NOMO-1 treated with dmso at 0.1 percent for 144 hours (cell line): ENCODE measurements at regions not wholly inside any gene's neighbourhood (a gene's known extent, or its start where the extent isn't known, plus 50 kb on each side); places are given as distances from the start of the nearest gene placed in this dataset.

Experiments
- DNase-seq: peaks from one replicate; lab custom pipeline; 2025; ENCODE audit not compliant: unreplicated experiment; lab: John Stamatoyannopoulos, UW

- DNase-seq, result no peak
Measured at GRCh38 chr1:88043834-88044233, 640.2 kb upstream of the PKN2 start.

- DNase-seq, result no peak
Measured at GRCh38 chr1:88052167-88052566, 631.9 kb upstream of the PKN2 start.

GRCh38 chr1:88053065-88053464 is 631.0 kb upstream of the PKN2 start:
- no peak for DNase-seq

- DNase-seq, result no peak
Measured at GRCh38 chr1:88056881-88057280, 627.2 kb upstream of the PKN2 start.

GRCh38 chr1:88058205-88058604 is 625.9 kb upstream of the PKN2 start:
- no peak for DNase-seq

GRCh38 chr1:88060112-88060673 is 623.9 kb upstream of the PKN2 start:
- no peak for DNase-seq

- DNase-seq, result no peak
Measured at GRCh38 chr1:88060750-88061491, 623.2 kb upstream of the PKN2 start.

GRCh38 chr1:88061492-88062177 is 622.4 kb upstream of the PKN2 start:
- DNase-seq, result peak; percentile 5

GRCh38 chr1:88062650-88063153 is 621.4 kb upstream of the PKN2 start:
- DNase-seq, result no peak

GRCh38 chr1:88063605-88064004 is 620.5 kb upstream of the PKN2 start:
- DNase-seq, result no peak

GRCh38 chr1:88068407-88068960 is 615.6 kb upstream of the PKN2 start:
- DNase-seq, result no peak

GRCh38 chr1:88070956-88071355 is 613.1 kb upstream of the PKN2 start:
- DNase-seq, result no peak

GRCh38 chr1:88074661-88075060 is 609.4 kb upstream of the PKN2 start:
- DNase-seq, result no peak

- no peak for DNase-seq
Measured at GRCh38 chr1:88075813-88076212, 608.3 kb upstream of the PKN2 start.

- DNase-seq, result no peak
Measured at GRCh38 chr1:88079036-88079435, 605.0 kb upstream of the PKN2 start.

- DNase-seq, result no peak
Measured at GRCh38 chr1:88080875-88081274, 603.2 kb upstream of the PKN2 start.

- DNase-seq, result no peak
Measured at GRCh38 chr1:88088481-88088880, 595.6 kb upstream of the PKN2 start.

GRCh38 chr1:88089961-88090360 is 594.1 kb upstream of the PKN2 start:
- DNase-seq, result no peak

- DNase-seq, result no peak
Measured at GRCh38 chr1:88098881-88099280, 585.2 kb upstream of the PKN2 start.

GRCh38 chr1:88101041-88101440 is 583.0 kb upstream of the PKN2 start:
- DNase-seq, result no peak

- DNase-seq, result no peak
Measured at GRCh38 chr1:88104236-88104635, 579.8 kb upstream of the PKN2 start.

- DNase-seq, result no peak
Measured at GRCh38 chr1:88104886-88105285, 579.2 kb upstream of the PKN2 start.
